GM12891 (cell line): ENCODE measurements at regions not wholly inside any gene's neighbourhood (a gene's known extent, or its start where the extent isn't known, plus 50 kb on each side); places are given as distances from the start of the nearest gene placed in this dataset.

Source experiments
- POLR2A ChIP-seq: IDR thresholded peaks from 2 replicates; pipeline ENCODE4 v1.6.1; 2011; ENCODE audit warnings: low read depth, low read length, control low read depth
- POLR2AphosphoS5 ChIP-seq: IDR thresholded peaks from 2 replicates; pipeline ENCODE4 v1.6.1; 2011; ENCODE audit warnings: low read depth, low read length, control low read depth
- POU2F2 ChIP-seq: IDR thresholded peaks from 2 replicates; pipeline ENCODE4 v1.6.1; 2011; ENCODE audit warnings: low read depth, mild to moderate bottlenecking, control low read depth, low read length, moderate library complexity
- TAF1 ChIP-seq: IDR thresholded peaks from 2 replicates; pipeline ENCODE4 v1.6.1; 2011; ENCODE audit warnings: low read depth, low read length, control low read depth

- TF ChIP-seq POLR2A (no peak), POU2F2 (no peak), POLR2AphosphoS5 (no peak), TAF1 (no peak)
Observed at GRCh38 chr1:185418472-185418871, 101.4 kb upstream of the IVNS1ABP start.
